ENCODE measurements at regions not wholly inside any gene's neighbourhood (a gene's known extent, or its start where the extent isn't known, plus 50 kb on each side); places are given as distances from the start of the nearest gene placed in this dataset.

DNA sequence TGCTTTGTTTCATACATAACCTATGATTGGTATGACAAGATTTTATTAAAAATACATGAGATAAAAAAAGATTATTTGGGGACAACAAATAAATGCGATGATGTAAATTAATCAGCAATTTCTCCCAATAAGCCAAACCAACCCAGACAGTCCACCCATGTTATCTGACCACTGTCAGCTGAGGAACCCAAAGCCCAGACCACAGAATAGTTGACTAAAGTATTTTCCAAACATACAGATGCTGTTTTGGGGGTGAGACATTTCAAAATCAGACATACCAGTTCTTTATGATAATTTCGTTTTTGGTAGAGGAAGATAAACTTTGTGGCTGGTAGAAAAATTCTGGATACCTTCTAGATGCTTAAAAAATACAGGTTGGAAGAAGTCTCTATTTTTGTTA lies 650.8 kb upstream of the FAM241A start:
- H3K27me3 ChIP-seq (ENCODE audit: insufficient read depth, low read length): no peaks in the 10 kb centered on the region
- H3K4me2 ChIP-seq (ENCODE audit: insufficient read depth, low read length): peak overlapping the region; percentile 31
- no peak overlapping the region for H2AFZ ChIP-seq (ENCODE audit: low read length)
- peak overlapping the region; percentile 67 for H3K27ac ChIP-seq (ENCODE audit: low read depth, low read length)
- H3K4me3 ChIP-seq (ENCODE audit: insufficient read depth, low read length): no peak overlapping the region
- no peaks in the 10 kb centered on the region for H3K9me3 ChIP-seq (ENCODE audit: low read depth, low read length)
- H3K79me2 ChIP-seq (ENCODE audit: insufficient read depth, low read length): no peaks in the 10 kb centered on the region
- H3K4me1 ChIP-seq (ENCODE audit: insufficient read depth, low read length): peaks cover 18% of the 10 kb centered on the region
- DNase-seq (ENCODE audit: insufficient read length, low spot score, missing footprints): no peak
- no peaks in the 10 kb centered on the region for H3K36me3 ChIP-seq (ENCODE audit: insufficient read depth, low read length)
- no peaks in the 10 kb centered on the region for H4K20me1 ChIP-seq (ENCODE audit: insufficient read depth, low read length)
- TF ChIP-seq CTCF (IDR thresholded peaks at IDR 0.05; ENCODE audit: extremely low read depth, low read depth, low read length): no peak

- Histone ChIP-seq H3K4me1 (ENCODE audit: insufficient read depth, low read length) (peaks cover 18% of the 10 kb centered on the region), H3K27ac (ENCODE audit: low read depth, low read length) (peak overlapping the region; percentile 67), H3K79me2 (ENCODE audit: insufficient read depth, low read length) (no peaks in the 10 kb centered on the region), H4K20me1 (ENCODE audit: insufficient read depth, low read length) (no peaks in the 10 kb centered on the region), H3K4me2 (ENCODE audit: insufficient read depth, low read length) (peak overlapping the region; percentile 31), H2AFZ (ENCODE audit: low read length) (no peak overlapping the region), H3K9me3 (ENCODE audit: low read depth, low read length) (no peaks in the 10 kb centered on the region), H3K4me3 (ENCODE audit: insufficient read depth, low read length) (no peak overlapping the region), H3K27me3 (ENCODE audit: insufficient read depth, low read length) (no peaks in the 10 kb centered on the region), H3K36me3 (ENCODE audit: insufficient read depth, low read length) (no peaks in the 10 kb centered on the region)
- no peak for TF ChIP-seq CTCF (IDR thresholded peaks at IDR 0.05; ENCODE audit: extremely low read depth, low read depth, low read length)
- no peak for DNase-seq (ENCODE audit: insufficient read length, low spot score, missing footprints)
Measured at GRCh38 chr4:111494971-111495370, 650.3 kb upstream of the FAM241A start.

- H3K4me2 ChIP-seq (ENCODE audit: insufficient read depth, low read length): no peak overlapping the region
- H2AFZ ChIP-seq (ENCODE audit: low read length): no peak overlapping the region
- H3K36me3 ChIP-seq (ENCODE audit: insufficient read depth, low read length): no peaks in the 10 kb centered on the region
- DNase-seq (ENCODE audit: insufficient read length, low spot score, missing footprints): no peak
- H3K79me2 ChIP-seq (ENCODE audit: insufficient read depth, low read length): no peaks in the 10 kb centered on the region
- no peak for TF ChIP-seq CTCF (IDR thresholded peaks at IDR 0.05; ENCODE audit: extremely low read depth, low read depth, low read length)
- no peaks in the 10 kb centered on the region for H4K20me1 ChIP-seq (ENCODE audit: insufficient read depth, low read length)
- H3K9me3 ChIP-seq (ENCODE audit: low read depth, low read length): no peaks in the 10 kb centered on the region
- no peaks in the 10 kb centered on the region for H3K27me3 ChIP-seq (ENCODE audit: insufficient read depth, low read length)
- no peak overlapping the region for H3K27ac ChIP-seq (ENCODE audit: low read depth, low read length)
- H3K4me3 ChIP-seq (ENCODE audit: insufficient read depth, low read length): no peak overlapping the region
- H3K4me1 ChIP-seq (ENCODE audit: insufficient read depth, low read length): peaks cover 9% of the 10 kb centered on the region
Measured at GRCh38 chr4:111499291-111499690, 646.0 kb upstream of the FAM241A start.

DNA sequence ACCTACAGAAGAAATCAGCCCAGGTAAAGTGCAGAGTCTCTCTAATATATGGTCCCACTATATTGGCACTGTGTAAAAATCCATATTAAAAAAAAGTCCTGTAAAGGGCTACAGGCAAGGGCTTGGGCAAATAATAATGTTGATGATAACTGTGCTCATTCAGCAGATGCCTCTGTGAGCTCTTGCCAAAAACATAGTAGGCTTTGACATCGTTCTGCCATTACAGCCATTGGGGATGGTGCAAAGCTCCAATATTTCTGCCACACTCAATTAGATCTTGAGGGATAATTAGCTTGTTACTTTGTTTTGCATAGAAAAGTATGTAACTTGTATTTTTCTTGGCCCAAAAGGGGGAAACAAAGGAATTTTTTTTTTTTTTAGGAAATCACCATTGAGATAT lies 645.5 kb upstream of the FAM241A start:
- no peaks in the 10 kb centered on the region for H3K27me3 ChIP-seq (ENCODE audit: insufficient read depth, low read length)
- no peak overlapping the region for H3K4me2 ChIP-seq (ENCODE audit: insufficient read depth, low read length)
- H3K79me2 ChIP-seq (ENCODE audit: insufficient read depth, low read length): no peaks in the 10 kb centered on the region
- H3K27ac ChIP-seq (ENCODE audit: low read depth, low read length): no peak overlapping the region
- peaks cover 9% of the 10 kb centered on the region for H3K4me1 ChIP-seq (ENCODE audit: insufficient read depth, low read length)
- H2AFZ ChIP-seq (ENCODE audit: low read length): no peak overlapping the region
- TF ChIP-seq CTCF (IDR thresholded peaks at IDR 0.05; ENCODE audit: extremely low read depth, low read depth, low read length): no peak
- H3K9me3 ChIP-seq (ENCODE audit: low read depth, low read length): no peaks in the 10 kb centered on the region
- DNase-seq (ENCODE audit: insufficient read length, low spot score, missing footprints): no peak
- no peaks in the 10 kb centered on the region for H4K20me1 ChIP-seq (ENCODE audit: insufficient read depth, low read length)
- no peak overlapping the region for H3K4me3 ChIP-seq (ENCODE audit: insufficient read depth, low read length)
- no peaks in the 10 kb centered on the region for H3K36me3 ChIP-seq (ENCODE audit: insufficient read depth, low read length)

Measured in osteoblast (primary cell).